PC-9 (cell line): ENCODE measurements at regions not wholly inside any gene's neighbourhood (a gene's known extent, or its start where the extent isn't known, plus 50 kb on each side); places are given as distances from the start of the nearest gene placed in this dataset.

Experiments used
- BruUV-seq: library from RNA; stranded (reverse); fragments of 400-500 nt; replicated peaks from 2 replicates; lab custom pipeline; 2021; lab: Mats Ljungman, UMichigan
- CTCF ChIA-PET: fragments of 300-600 bp; sonication (Branson Sonifier 250); formaldehyde crosslinking; loops from one replicate; lab custom pipeline; 2022; ENCODE audit warnings: antibody characterized with exemption; lab: Charles Lee
- POLR2A ChIA-PET: fragments of 300-600 bp; sonication (Branson Sonifier 250); formaldehyde crosslinking; loops from one replicate; lab custom pipeline; 2022; ENCODE audit warnings: antibody characterized with exemption; ENCODE audit not compliant: unreplicated experiment; lab: Charles Lee
- DNase-seq, 2 experiments: peaks; one replicate each; pipeline versions ENCODE4 v3.0.0 to v3.0.0-alpha.2; 2015 to 2022; ENCODE audit warnings: mixed read lengths in 1 of 2
- H2AFZ ChIP-seq: fragments of 200-600 bp; sonication (generic); 2 replicates; pipeline ENCODE4 v1.8.1; 2017; ENCODE audit warnings: antibody characterized with exemption
- H3F3A ChIP-seq: fragments of 200-600 bp; sonication (generic); 2 replicates; pipeline ENCODE4 v1.8.1; 2017; ENCODE audit warnings: antibody characterized with exemption, mild to moderate bottlenecking, low read depth; ENCODE audit not compliant: insufficient read depth
- H3K27ac ChIP-seq: fragments of 200-600 bp; sonication (generic); 2 replicates; pipeline ENCODE4 v1.6.1; 2016; ENCODE audit warnings: mixed run types
- H3K27me3 ChIP-seq: fragments of 200-600 bp; sonication (generic); 2 replicates; pipeline ENCODE4 v1.6.1; 2016; ENCODE audit warnings: low read depth, mixed run types; ENCODE audit not compliant: insufficient read depth
- H3K36me3 ChIP-seq: fragments of 200-600 bp; sonication (generic); 2 replicates; pipeline ENCODE4 v1.6.1; 2016; ENCODE audit warnings: low read depth, mixed run types
- H3K4me1 ChIP-seq: fragments of 200-600 bp; sonication (generic); replicated peaks from 2 replicates; pipeline ENCODE4 v1.6.1; 2016; ENCODE audit warnings: mixed run types; ENCODE audit not compliant: insufficient read depth
- H3K4me2 ChIP-seq: fragments of 200-600 bp; sonication (generic); 2 replicates; pipeline ENCODE4 v1.6.1; 2017; ENCODE audit warnings: mixed run types
- H3K4me3 ChIP-seq: fragments of 200-600 bp; sonication (generic); 2 replicates; pipeline ENCODE4 v1.6.1; 2016; ENCODE audit warnings: mixed run types
- H3K79me2 ChIP-seq: fragments of 200-600 bp; sonication (generic); 2 replicates; pipeline ENCODE4 v1.6.1; 2017; ENCODE audit warnings: low read depth, mixed run types
- H3K9me2 ChIP-seq: fragments of 200-600 bp; sonication (generic); 2 replicates; pipeline ENCODE4 v1.8.1; 2017; ENCODE audit warnings: mild to moderate bottlenecking; ENCODE audit not compliant: insufficient read depth
- H3K9me3 ChIP-seq: fragments of 200-600 bp; sonication (generic); 2 replicates; pipeline ENCODE4 v1.8.1; 2016; ENCODE audit warnings: low read depth; ENCODE audit not compliant: insufficient read depth
- H4K20me1 ChIP-seq: fragments of 200-600 bp; sonication (generic); 2 replicates; pipeline ENCODE4 v1.8.1; 2017; ENCODE audit not compliant: insufficient read depth
- CTCF ChIP-seq: fragments of 200-600 bp; sonication (generic); conservative IDR thresholded peaks from 2 replicates; pipeline ENCODE4 v1.6.1; 2017; ENCODE audit warnings: mixed run types, antibody characterized with exemption, mild to moderate bottlenecking, moderate library complexity
- EZH2 ChIP-seq: fragments of 200-600 bp; sonication (generic); IDR thresholded peaks from 2 replicates; pipeline ENCODE4 v1.8.0; 2017; ENCODE audit warnings: antibody characterized with exemption, low read depth
- intact Hi-C: fragments of 100-400 bp; cut with micrococcal nuclease; formaldehyde crosslinking; loops from one replicate; pipeline ENCODE4 v1.10.0; 2022; ENCODE audit not compliant: unreplicated experiment

DNA sequence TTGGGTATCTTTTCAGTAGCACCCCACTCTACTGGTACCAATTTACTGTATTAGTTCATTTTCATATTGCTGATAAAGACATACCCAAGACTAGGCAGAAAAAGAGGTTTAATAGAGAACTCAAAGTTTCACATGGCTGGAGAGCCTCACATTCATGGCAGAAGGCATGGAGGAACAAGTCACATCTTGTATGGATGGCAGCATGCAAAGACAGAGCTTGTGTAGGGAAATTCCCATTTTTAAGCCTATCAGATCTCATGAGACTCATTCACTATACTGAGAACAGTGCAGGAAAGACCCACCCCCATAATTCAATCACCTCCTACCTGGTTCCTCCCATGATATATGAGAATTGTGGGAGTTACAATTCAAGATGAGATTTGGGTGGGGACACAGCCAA, 878.6 kb upstream of the ADGRL4 start:
- no peak for DNase-seq
- H3K9me3 ChIP-seq: no peaks in the 10 kb centered on the region
- TF ChIP-seq CTCF (no peak), EZH2 (no peak)
- ChIA-PET POLR2A (no interaction called here), CTCF (no interaction called here)
- no peaks in the 10 kb centered on the region for H3K9me2 ChIP-seq
- no peak overlapping the region for H3K4me2 ChIP-seq
- H3K79me2 ChIP-seq: no peaks in the 10 kb centered on the region
- H2AFZ ChIP-seq: no peak overlapping the region
- H4K20me1 ChIP-seq: no peaks in the 10 kb centered on the region
- no peaks in the 10 kb centered on the region for H3K36me3 ChIP-seq
- intact Hi-C loops: no loop called here
- BruUV-seq: no TSS peak
- H3K4me3 ChIP-seq: no peak overlapping the region
- H3K27me3 ChIP-seq: no peaks in the 10 kb centered on the region
- H3K4me1 ChIP-seq: no peaks in the 10 kb centered on the region
- H3F3A ChIP-seq: no peaks in the 10 kb centered on the region
- H3K27ac ChIP-seq: no peak overlapping the region

- Histone ChIP-seq H3K27ac (no peak overlapping the region), H3K9me2 (no peaks in the 10 kb centered on the region), H3K4me3 (no peak overlapping the region), H3F3A (no peaks in the 10 kb centered on the region), H2AFZ (no peak overlapping the region), H3K4me2 (no peak overlapping the region), H3K79me2 (no peaks in the 10 kb centered on the region), H4K20me1 (no peaks in the 10 kb centered on the region), H3K4me1 (no peaks in the 10 kb centered on the region), H3K9me3 (no peaks in the 10 kb centered on the region), H3K36me3 (no peaks in the 10 kb centered on the region), H3K27me3 (no peaks in the 10 kb centered on the region)
- intact Hi-C loops: no loop called here
- no TSS peak for BruUV-seq
- POLR2A ChIA-PET: no interaction called here
- no peak for TF ChIP-seq EZH2
- no peak for TF ChIP-seq CTCF
- CTCF ChIA-PET: no interaction called here
- no peak for DNase-seq
Measured at GRCh38 chr1:79877086-79877485, 870.6 kb upstream of the ADGRL4 start.

GRCh38 chr1:79875187-79875586, 868.7 kb upstream of the ADGRL4 start:
- H3K4me3 ChIP-seq: no peak overlapping the region
- ChIA-PET POLR2A (no interaction called here), CTCF (no interaction called here)
- H3K27me3 ChIP-seq: no peaks in the 10 kb centered on the region
- no peak overlapping the region for H2AFZ ChIP-seq
- H3K4me2 ChIP-seq: no peak overlapping the region
- H3K9me3 ChIP-seq: no peaks in the 10 kb centered on the region
- no peaks in the 10 kb centered on the region for H3K79me2 ChIP-seq
- intact Hi-C loops: no loop called here
- H3K9me2 ChIP-seq: no peaks in the 10 kb centered on the region
- no peaks in the 10 kb centered on the region for H3K36me3 ChIP-seq
- H3F3A ChIP-seq: no peaks in the 10 kb centered on the region
- H3K4me1 ChIP-seq: no peaks in the 10 kb centered on the region
- TF ChIP-seq EZH2 (no peak), CTCF (no peak)
- H3K27ac ChIP-seq: no peak overlapping the region
- no peaks in the 10 kb centered on the region for H4K20me1 ChIP-seq
- no peak for DNase-seq
- no TSS peak for BruUV-seq
